PFSK-1 (cell line): ENCODE measurements at regions not wholly inside any gene's neighbourhood (a gene's known extent, or its start where the extent isn't known, plus 50 kb on each side); places are given as distances from the start of the nearest gene placed in this dataset.

Experiments used
- FOXP2 ChIP-seq: optimal IDR thresholded peaks from 2 replicates; pipeline ENCODE3; 2011; ENCODE audit warnings: borderline replicate concordance, control low read depth, inconsistent platforms; ENCODE audit not compliant: insufficient read depth; ENCODE audit errors: extremely low read length, extremely low read depth
- POLR2AphosphoS5 ChIP-seq: IDR thresholded peaks from 2 replicates; pipeline ENCODE4 v1.6.1; 2012; ENCODE audit warnings: low read depth, mild to moderate bottlenecking, control low read depth, low read length, moderate library complexity
- SIN3A ChIP-seq: IDR thresholded peaks from 2 replicates; pipeline ENCODE4 v1.6.1; 2012; ENCODE audit warnings: mild to moderate bottlenecking, low read length, moderate library complexity, borderline replicate concordance; ENCODE audit not compliant: insufficient read depth
- TAF1 ChIP-seq: IDR thresholded peaks from 2 replicates; pipeline ENCODE4 v1.6.1; 2012; ENCODE audit warnings: low read length, control low read depth, borderline replicate concordance; ENCODE audit not compliant: insufficient read depth
- TF ChIP-seq, protein P1 (sequence below), 2 experiments: IDR thresholded peaks; 2 replicates each; pipeline versions ENCODE4 v1.6.1 to v1.8.0; 2011 to 2012; ENCODE audit warnings: low read depth in 2 of 2, low read length in 2 of 2, control low read depth in 1 of 2, inconsistent platforms in 1 of 2, mild to moderate bottlenecking in 1 of 2, moderate library complexity in 1 of 2; ENCODE audit not compliant: insufficient read depth in 1 of 2

DNA sequence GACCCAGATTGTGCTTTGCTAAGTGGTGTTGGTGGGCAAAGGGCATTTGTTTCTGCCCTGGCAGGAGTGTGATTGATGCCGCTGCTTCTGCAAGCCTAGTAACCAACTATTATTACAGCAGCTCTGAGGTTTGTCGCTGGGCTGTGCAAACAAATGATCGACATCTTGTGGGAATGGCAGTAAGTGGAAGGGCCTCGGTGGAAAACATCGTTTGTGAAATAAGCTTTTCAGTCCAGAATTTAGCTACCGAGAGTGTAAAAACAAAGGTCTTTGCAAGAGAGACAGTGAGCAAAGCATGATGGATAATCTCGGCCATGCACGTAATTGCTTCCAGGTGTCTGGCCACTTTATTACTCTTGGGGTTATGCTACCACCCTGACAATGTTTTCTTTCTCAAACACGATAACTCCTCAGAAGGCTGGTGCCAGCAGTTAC is 397.7 kb upstream of the PRICKLE1 start:
- TF ChIP-seq FOXP2: no peak
- TF ChIP-seq TAF1: no peak
- no peak for TF ChIP-seq SIN3A
- TF ChIP-seq, protein P1, sequence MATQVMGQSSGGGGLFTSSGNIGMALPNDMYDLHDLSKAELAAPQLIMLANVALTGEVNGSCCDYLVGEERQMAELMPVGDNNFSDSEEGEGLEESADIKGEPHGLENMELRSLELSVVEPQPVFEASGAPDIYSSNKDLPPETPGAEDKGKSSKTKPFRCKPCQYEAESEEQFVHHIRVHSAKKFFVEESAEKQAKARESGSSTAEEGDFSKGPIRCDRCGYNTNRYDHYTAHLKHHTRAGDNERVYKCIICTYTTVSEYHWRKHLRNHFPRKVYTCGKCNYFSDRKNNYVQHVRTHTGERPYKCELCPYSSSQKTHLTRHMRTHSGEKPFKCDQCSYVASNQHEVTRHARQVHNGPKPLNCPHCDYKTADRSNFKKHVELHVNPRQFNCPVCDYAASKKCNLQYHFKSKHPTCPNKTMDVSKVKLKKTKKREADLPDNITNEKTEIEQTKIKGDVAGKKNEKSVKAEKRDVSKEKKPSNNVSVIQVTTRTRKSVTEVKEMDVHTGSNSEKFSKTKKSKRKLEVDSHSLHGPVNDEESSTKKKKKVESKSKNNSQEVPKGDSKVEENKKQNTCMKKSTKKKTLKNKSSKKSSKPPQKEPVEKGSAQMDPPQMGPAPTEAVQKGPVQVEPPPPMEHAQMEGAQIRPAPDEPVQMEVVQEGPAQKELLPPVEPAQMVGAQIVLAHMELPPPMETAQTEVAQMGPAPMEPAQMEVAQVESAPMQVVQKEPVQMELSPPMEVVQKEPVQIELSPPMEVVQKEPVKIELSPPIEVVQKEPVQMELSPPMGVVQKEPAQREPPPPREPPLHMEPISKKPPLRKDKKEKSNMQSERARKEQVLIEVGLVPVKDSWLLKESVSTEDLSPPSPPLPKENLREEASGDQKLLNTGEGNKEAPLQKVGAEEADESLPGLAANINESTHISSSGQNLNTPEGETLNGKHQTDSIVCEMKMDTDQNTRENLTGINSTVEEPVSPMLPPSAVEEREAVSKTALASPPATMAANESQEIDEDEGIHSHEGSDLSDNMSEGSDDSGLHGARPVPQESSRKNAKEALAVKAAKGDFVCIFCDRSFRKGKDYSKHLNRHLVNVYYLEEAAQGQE (IDR thresholded peaks at IDR 0.05; ENCODE audit: insufficient read depth in 1 of 2, low read depth in 2 of 2, low read length in 2 of 2): no peak
- no peak for TF ChIP-seq POLR2AphosphoS5

DNA sequence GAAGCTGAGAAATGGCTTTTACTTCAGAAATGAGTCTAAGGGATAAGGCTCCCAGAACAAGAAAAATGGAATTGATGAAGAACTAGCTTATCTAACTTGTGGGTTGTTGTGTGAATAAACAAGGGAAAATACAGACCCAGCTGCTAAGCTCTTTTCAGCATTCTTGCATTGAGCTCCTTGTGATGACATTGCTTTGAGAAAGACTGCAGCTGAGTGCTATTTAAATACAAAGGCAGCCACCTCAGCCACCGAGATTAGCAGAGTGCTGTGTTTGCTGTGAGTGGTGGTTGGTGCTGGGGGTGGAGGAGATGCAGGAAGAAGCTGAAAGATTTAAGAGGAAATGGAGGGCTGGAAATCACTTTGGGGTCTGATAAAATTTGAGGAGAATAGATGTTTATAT is 396.0 kb upstream of the PRICKLE1 start:
- no peak for TF ChIP-seq SIN3A
- no peak for TF ChIP-seq POLR2AphosphoS5
- no peak for TF ChIP-seq FOXP2
- TF ChIP-seq, protein P1 (IDR thresholded peaks at IDR 0.05; ENCODE audit: insufficient read depth in 1 of 2, low read depth in 2 of 2, low read length in 2 of 2): no peak
- TF ChIP-seq TAF1: no peak

DNA sequence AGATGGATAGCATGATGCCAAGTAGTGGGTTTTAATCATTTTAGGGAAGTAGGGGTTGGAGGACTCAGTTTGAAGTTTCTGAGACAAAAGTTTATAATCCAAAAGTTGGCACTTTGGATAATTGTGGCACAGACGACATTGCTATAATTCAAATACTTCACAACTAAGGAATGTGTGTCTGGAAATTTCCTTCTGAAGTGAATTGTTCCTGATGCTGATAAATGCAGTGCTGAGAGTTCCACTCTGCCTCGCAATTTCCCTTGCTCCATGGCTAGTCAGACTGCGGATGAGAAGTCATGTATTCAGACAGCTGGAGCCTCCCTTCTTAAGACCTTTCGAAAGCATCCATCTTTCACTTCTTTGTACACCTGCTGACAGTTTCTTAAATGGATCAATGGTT is 393.3 kb upstream of the PRICKLE1 start:
- TF ChIP-seq, protein P1 (IDR thresholded peaks at IDR 0.05; ENCODE audit: insufficient read depth in 1 of 2, low read depth in 2 of 2, low read length in 2 of 2): no peak
- TF ChIP-seq SIN3A: no peak
- no peak for TF ChIP-seq TAF1
- TF ChIP-seq FOXP2: no peak
- no peak for TF ChIP-seq POLR2AphosphoS5

DNA sequence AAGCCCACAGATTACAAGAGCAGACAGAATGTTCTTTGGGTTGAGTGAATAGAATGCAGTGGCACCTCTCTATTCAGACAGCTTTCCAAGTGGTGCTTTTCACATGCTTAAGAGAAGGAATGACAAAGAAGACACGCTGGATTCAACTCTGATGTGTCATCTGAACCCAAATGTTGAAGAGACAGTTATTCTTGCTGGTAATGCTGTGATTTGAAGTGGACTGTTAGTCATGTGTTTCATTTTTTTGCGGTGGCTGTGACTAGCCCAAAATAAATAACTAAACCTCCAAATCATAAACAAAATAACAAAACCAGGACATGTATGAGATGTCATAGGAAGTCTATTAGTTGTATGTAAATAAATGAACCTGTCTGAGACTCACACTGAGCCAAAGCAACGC is 391.8 kb upstream of the PRICKLE1 start:
- TF ChIP-seq FOXP2 (no peak), TAF1 (no peak), POLR2AphosphoS5 (no peak), SIN3A (no peak)
- TF ChIP-seq, protein P1 (IDR thresholded peaks at IDR 0.05; ENCODE audit: insufficient read depth in 1 of 2, low read depth in 2 of 2, low read length in 2 of 2): no peak

DNA sequence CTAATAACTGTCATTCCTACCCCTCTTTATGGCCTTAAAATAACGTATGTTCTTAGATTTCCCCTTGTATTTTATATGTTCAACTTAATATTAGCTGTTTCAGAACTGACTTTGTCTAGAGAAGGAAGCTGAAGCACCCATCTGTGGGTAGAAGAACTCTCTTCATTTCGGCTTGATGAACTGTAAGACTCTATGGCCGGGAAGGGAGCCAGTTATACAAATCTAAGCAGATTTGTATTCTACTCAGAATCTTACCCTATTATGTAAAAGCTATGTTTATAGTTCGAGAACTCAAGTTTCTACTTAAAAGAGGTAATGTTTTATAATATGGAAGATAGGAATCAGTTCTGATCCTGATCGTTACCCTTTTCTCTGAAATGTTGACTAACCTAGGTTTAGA is 390.9 kb upstream of the PRICKLE1 start:
- TF ChIP-seq, protein P1 (IDR thresholded peaks at IDR 0.05; ENCODE audit: insufficient read depth in 1 of 2, low read depth in 2 of 2, low read length in 2 of 2): no peak
- TF ChIP-seq POLR2AphosphoS5 (no peak), SIN3A (no peak), TAF1 (no peak), FOXP2 (no peak)
